Natural killer cell (primary cell): ENCODE measurements at regions not wholly inside any gene's neighbourhood (a gene's known extent, or its start where the extent isn't known, plus 50 kb on each side); places are given as distances from the start of the nearest gene placed in this dataset.

ENCODE experiments used
- ATAC-seq, 3 donors: fragments of 150-1000 bp in 2 of 3; fragments of 200-7000 bp in 1 of 3; cut with Tn5 transposase; 1 replicate in 1 of 3; 2 replicates in 2 of 3; pipeline ENCODE4 v1.10.0; 2021; ENCODE audit warnings: mild to moderate bottlenecking in 2 of 3, moderate library complexity in 2 of 3
- DNase-seq, 2 donors: peaks; one replicate each; pipeline versions ENCODE4 v3.0.0 to v3.0.0-alpha.2; 2013 to 2021; ENCODE audit warnings: mixed read lengths in 1 of 2
- H3K27ac ChIP-seq: one replicate; pipeline ENCODE4 v1.5.1; 2013; ENCODE audit warnings: mild to moderate bottlenecking, low read length
- H3K27me3 ChIP-seq: one replicate; pipeline ENCODE4 v1.6.1; 2013; ENCODE audit warnings: low read length; ENCODE audit not compliant: control insufficient read depth, insufficient read depth
- H3K36me3 ChIP-seq: one replicate; pipeline ENCODE4 v1.6.1; 2013; ENCODE audit warnings: low read length; ENCODE audit not compliant: control insufficient read depth, insufficient read depth
- H3K4me1 ChIP-seq: one replicate; pipeline ENCODE4 v1.6.1; 2013; ENCODE audit warnings: low read length; ENCODE audit not compliant: control insufficient read depth, insufficient read depth
- H3K4me3 ChIP-seq: one replicate; pipeline ENCODE4 v1.5.1; 2013; ENCODE audit warnings: low read length
- H3K9me3 ChIP-seq: one replicate; pipeline ENCODE4 v1.6.1; 2013; ENCODE audit warnings: low read length; ENCODE audit not compliant: control insufficient read depth, insufficient read depth
- H3K27ac Mint-ChIP-seq, 2 donors: one replicate each; pipeline ENCODE4 v1.8.0; 2022; ENCODE audit warnings: mild to moderate bottlenecking in 2 of 2, mixed read lengths in 2 of 2, moderate library complexity in 1 of 2
- H3K27me3 Mint-ChIP-seq, 2 donors: one replicate each; pipeline ENCODE4 v1.8.0; 2022; ENCODE audit warnings: low read depth in 2 of 2, mixed read lengths in 2 of 2
- H3K36me3 Mint-ChIP-seq: one replicate; pipeline ENCODE4 v1.8.0; 2022; ENCODE audit warnings: mixed read lengths
- H3K4me1 Mint-ChIP-seq, 2 donors: one replicate each; pipeline ENCODE4 v1.8.0; 2022; ENCODE audit warnings: mixed read lengths in 2 of 2
- H3K4me3 Mint-ChIP-seq: one replicate; pipeline ENCODE4 v1.8.0; 2022; ENCODE audit warnings: mild to moderate bottlenecking, moderate library complexity, mixed read lengths
- H3K9me3 Mint-ChIP-seq, 2 donors: one replicate each; pipeline ENCODE4 v1.8.0; 2022; ENCODE audit warnings: mixed read lengths in 2 of 2
- CTCF ChIP-seq: fragments of 200-600 bp; IDR thresholded peaks from one replicate; pipeline ENCODE4 v1.8.0; 2022; ENCODE audit warnings: antibody characterized with exemption
- WGBS: methylation state at CpG from one replicate; pipeline ENCODE4 v1.1.7; 2013; ENCODE audit warnings: missing lambda C conversion rate; ENCODE audit not compliant: insufficient coverage; 5-methylcytosine and 5-hydroxymethylcytosine counted together
- intact Hi-C: fragments of 100-400 bp; cut with micrococcal nuclease; formaldehyde crosslinking; loops from one replicate; pipeline ENCODE4 v1.14.2; 2022

- Histone ChIP-seq H3K9me3 (peaks cover 18% of the 10 kb centered on the region), H3K27ac (no peak overlapping the region), H3K27me3 (no peaks in the 10 kb centered on the region), H3K36me3 (no peaks in the 10 kb centered on the region), H3K4me1 (no peaks in the 10 kb centered on the region), H3K4me3 (no peak overlapping the region)
- DNase-seq, result no peak
- no peaks in the 10 kb centered on the region for H3K27me3 Mint-ChIP-seq
- TF ChIP-seq CTCF, result no peak
- H3K27ac Mint-ChIP-seq, result no peak overlapping the region
- no peak for ATAC-seq
- peaks cover 5 to 6% of the 10 kb centered on the region in 2 donors for H3K9me3 Mint-ChIP-seq
- no peaks in the 10 kb centered on the region for H3K4me1 Mint-ChIP-seq
- H3K36me3 Mint-ChIP-seq, result no peaks in the 10 kb centered on the region
- intact Hi-C loops, result no loop called here
- 89% methylated on average over 2 of the region's 2 CpGs for WGBS
- no peak overlapping the region for H3K4me3 Mint-ChIP-seq
Observed at GRCh38 chr1:61563611-61564010, 161.3 kb downstream of the TM2D1 start.

DNA sequence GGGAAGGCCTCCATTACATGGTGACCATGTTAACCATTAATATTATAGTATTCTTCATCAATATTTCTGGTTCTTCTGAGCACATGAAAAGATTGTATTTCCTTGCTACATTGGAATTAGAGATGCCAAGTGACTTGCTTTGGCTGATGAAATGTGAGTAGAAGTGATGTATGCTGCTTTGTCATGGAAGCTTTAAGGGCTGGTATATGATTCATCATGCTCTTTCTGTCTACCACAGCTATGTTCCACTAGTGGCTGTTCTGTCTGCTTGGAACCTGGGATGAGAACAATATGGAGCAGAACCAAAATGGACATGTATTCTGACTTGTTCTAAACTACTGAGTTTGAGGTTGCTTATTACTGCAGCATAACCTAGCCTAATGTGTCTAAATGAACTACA is 163.3 kb downstream of the TM2D1 start:
- TF ChIP-seq CTCF, result no peak
- no peaks in the 10 kb centered on the region for H3K4me1 Mint-ChIP-seq
- no peaks in the 10 kb centered on the region for H3K27me3 Mint-ChIP-seq
- no peaks in the 10 kb centered on the region for H3K36me3 Mint-ChIP-seq
- Histone ChIP-seq H3K4me3 (no peak overlapping the region), H3K4me1 (no peaks in the 10 kb centered on the region), H3K27ac (no peak overlapping the region), H3K27me3 (no peaks in the 10 kb centered on the region), H3K36me3 (no peaks in the 10 kb centered on the region), H3K9me3 (peaks cover 18% of the 10 kb centered on the region)
- no peak overlapping the region for H3K4me3 Mint-ChIP-seq
- no peak overlapping the region for H3K27ac Mint-ChIP-seq
- ATAC-seq (no peak), DNase-seq (no peak)
- H3K9me3 Mint-ChIP-seq, result peaks cover 5 to 6% of the 10 kb centered on the region in 2 donors
- intact Hi-C loops, result no loop called here

DNA sequence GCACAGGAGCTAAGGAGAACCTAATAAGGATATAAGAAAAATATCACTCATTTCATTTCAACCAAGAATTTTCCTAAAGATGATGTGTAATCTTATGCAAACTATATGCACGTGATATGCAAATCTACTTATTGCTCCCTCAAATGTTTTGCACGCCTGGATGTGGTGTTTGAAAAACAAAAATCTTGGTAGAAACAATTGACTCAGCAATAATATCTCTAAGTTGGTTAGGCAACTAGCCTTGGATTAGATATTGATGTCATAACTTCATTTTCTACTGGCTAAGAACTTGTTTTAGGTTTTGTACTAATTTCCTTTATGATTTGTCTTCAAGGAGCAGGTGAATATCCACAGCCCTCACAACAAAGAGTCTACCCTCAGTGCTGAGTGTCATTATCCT is 164.6 kb downstream of the TM2D1 start:
- H3K4me3 Mint-ChIP-seq, result no peak overlapping the region
- 71% methylated on average over 1 of the region's 2 CpGs for WGBS

More for the DNA sequence above, 164.6 kb downstream of the TM2D1 start:
- Mint-ChIP-seq H3K4me1 (no peaks in the 10 kb centered on the region), H3K36me3 (no peaks in the 10 kb centered on the region), H3K9me3 (peaks cover 4 to 6% of the 10 kb centered on the region in 2 donors), H3K27ac (no peak overlapping the region), H3K27me3 (no peaks in the 10 kb centered on the region)
- no peaks in the 10 kb centered on the region for H3K4me1 ChIP-seq
- ATAC-seq (no peak), DNase-seq (no peak)
- intact Hi-C loops, result no loop called here
- no peak overlapping the region for H3K27ac ChIP-seq
- H3K27me3 ChIP-seq, result no peaks in the 10 kb centered on the region
- no peak overlapping the region for H3K4me3 ChIP-seq
- no peaks in the 10 kb centered on the region for H3K36me3 ChIP-seq
- no peak for TF ChIP-seq CTCF
- peaks cover 7% of the 10 kb centered on the region for H3K9me3 ChIP-seq
